ENCODE measurements at regions not wholly inside any gene's neighbourhood (a gene's known extent, or its start where the extent isn't known, plus 50 kb on each side); places are given as distances from the start of the nearest gene placed in this dataset.

DNA sequence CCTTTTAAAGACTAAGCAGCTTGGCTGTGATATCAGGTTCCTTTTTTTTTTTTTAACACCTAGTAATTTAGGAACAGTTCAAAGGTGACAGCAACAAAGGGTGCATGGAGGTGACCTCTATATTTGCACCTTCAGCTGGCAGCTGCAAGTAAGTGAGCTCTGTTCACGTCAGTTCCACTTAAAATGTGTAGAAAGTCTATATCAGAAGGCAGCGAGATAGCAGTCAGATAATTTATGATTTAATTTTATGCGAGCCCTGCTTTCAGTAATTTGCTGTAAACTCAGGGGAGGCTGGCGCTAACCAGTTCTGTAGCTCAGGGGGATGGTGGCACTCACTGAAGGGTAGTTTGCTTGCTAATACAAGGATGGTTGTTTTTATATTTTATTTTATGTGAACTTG, 602.8 kb upstream of the MMS22L start:
- H3K4me1 ChIP-seq (ENCODE audit: control insufficient read depth in 1 of 2, insufficient read depth in 2 of 2, low read depth in 1 of 2, low read length in 1 of 2), result peaks cover 0 to 13% of the 10 kb centered on the region in 2 experiments; a peak in 2 of 4 replicates
- no peak overlapping the region for H3K9ac ChIP-seq
- 51% methylated on average over 4 of the region's 4 CpGs for WGBS (ENCODE audit: low lambda C conversion rate)
- no peaks in the 10 kb centered on the region for H4K20me1 ChIP-seq (ENCODE audit: insufficient read depth)
- CTCF ChIA-PET, result interaction anchor here (0.6 to 1.1 kb wide), 2 partner anchors 130 to 857 kb away, joined by 4 read pairs; no protein-coding TSS in a partner anchor
- H3K9me2 ChIP-seq, result no peaks in the 10 kb centered on the region
- H2AFZ ChIP-seq (ENCODE audit: low read depth), result no peak overlapping the region
- H3K36me3 ChIP-seq (replicated peaks in 1 of 2; ENCODE audit: control insufficient read depth in 1 of 2, insufficient read depth in 2 of 2, low read length in 1 of 2), result no peaks in the 10 kb centered on the region
- peak overlapping the region in 1 of 2 experiments; percentile 92; a peak in 2 of 4 replicates for H3K27ac ChIP-seq (ENCODE audit: low read depth in 2 of 2, low read length in 1 of 2)
- DNase-seq, result peak; percentile 30
- H3K27me3 ChIP-seq (ENCODE audit: insufficient read depth), result no peaks in the 10 kb centered on the region
- no peak overlapping the region for H3K4me3 ChIP-seq (ENCODE audit: low read depth in 2 of 2, low read length in 1 of 2)
- no peaks in the 10 kb centered on the region for H3F3A ChIP-seq (replicated peaks; ENCODE audit: insufficient read depth)
- POLR2A ChIA-PET, result interaction anchor here (0.6 kb wide), 1 partner anchor 131 kb away, joined by 3 read pairs; no protein-coding TSS in a partner anchor
- TF ChIP-seq FOXJ3 (CRISPR knock-in tag; IDR thresholded peaks at IDR 0.05) (peak; percentile 46; the same call in 1 of the 2 replicates), FOSL2 (IDR thresholded peaks at IDR 0.05; ENCODE audit: borderline replicate concordance, low read depth) (no peak), GATA2 (CRISPR knock-in tag; IDR thresholded peaks at IDR 0.05) (peak; percentile 93), RAD21 (IDR thresholded peaks at IDR 0.05; ENCODE audit: low read length) (peak; percentile 25), RCOR1 (IDR thresholded peaks at IDR 0.05; ENCODE audit: low read length) (peak; percentile 86), CHD2 (IDR thresholded peaks at IDR 0.05; ENCODE audit: low read length, partially characterized antibody) (peak; percentile 61), EZH2phosphoT487 (IDR thresholded peaks at IDR 0.05; ENCODE audit: borderline replicate concordance, low read depth) (no peak), EP300 (IDR thresholded peaks at IDR 0.05; ENCODE audit: borderline replicate concordance in 1 of 2, low read depth in 1 of 2, low read length in 1 of 2) (peak in 1 of 2 experiments; percentile 92; a peak in 2 of 4 replicates), MXI1 (IDR thresholded peaks at IDR 0.05; ENCODE audit: low read depth, low read length) (no peak)
- TF ChIP-seq, protein P1, sequence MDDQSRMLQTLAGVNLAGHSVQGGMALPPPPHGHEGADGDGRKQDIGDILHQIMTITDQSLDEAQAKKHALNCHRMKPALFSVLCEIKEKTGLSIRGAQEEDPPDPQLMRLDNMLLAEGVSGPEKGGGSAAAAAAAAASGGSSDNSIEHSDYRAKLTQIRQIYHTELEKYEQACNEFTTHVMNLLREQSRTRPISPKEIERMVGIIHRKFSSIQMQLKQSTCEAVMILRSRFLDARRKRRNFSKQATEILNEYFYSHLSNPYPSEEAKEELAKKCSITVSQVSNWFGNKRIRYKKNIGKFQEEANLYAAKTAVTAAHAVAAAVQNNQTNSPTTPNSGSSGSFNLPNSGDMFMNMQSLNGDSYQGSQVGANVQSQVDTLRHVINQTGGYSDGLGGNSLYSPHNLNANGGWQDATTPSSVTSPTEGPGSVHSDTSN (IDR thresholded peaks at IDR 0.05), result no peak
- TF ChIP-seq, protein P2, sequence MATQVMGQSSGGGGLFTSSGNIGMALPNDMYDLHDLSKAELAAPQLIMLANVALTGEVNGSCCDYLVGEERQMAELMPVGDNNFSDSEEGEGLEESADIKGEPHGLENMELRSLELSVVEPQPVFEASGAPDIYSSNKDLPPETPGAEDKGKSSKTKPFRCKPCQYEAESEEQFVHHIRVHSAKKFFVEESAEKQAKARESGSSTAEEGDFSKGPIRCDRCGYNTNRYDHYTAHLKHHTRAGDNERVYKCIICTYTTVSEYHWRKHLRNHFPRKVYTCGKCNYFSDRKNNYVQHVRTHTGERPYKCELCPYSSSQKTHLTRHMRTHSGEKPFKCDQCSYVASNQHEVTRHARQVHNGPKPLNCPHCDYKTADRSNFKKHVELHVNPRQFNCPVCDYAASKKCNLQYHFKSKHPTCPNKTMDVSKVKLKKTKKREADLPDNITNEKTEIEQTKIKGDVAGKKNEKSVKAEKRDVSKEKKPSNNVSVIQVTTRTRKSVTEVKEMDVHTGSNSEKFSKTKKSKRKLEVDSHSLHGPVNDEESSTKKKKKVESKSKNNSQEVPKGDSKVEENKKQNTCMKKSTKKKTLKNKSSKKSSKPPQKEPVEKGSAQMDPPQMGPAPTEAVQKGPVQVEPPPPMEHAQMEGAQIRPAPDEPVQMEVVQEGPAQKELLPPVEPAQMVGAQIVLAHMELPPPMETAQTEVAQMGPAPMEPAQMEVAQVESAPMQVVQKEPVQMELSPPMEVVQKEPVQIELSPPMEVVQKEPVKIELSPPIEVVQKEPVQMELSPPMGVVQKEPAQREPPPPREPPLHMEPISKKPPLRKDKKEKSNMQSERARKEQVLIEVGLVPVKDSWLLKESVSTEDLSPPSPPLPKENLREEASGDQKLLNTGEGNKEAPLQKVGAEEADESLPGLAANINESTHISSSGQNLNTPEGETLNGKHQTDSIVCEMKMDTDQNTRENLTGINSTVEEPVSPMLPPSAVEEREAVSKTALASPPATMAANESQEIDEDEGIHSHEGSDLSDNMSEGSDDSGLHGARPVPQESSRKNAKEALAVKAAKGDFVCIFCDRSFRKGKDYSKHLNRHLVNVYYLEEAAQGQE (IDR thresholded peaks at IDR 0.05; ENCODE audit: low read depth, low read length), result no peak
- no peaks in the 10 kb centered on the region for H3K9me3 ChIP-seq
- H3K79me2 ChIP-seq (ENCODE audit: insufficient read depth), result no peaks in the 10 kb centered on the region
- H3K4me2 ChIP-seq, result no peak overlapping the region

DNA sequence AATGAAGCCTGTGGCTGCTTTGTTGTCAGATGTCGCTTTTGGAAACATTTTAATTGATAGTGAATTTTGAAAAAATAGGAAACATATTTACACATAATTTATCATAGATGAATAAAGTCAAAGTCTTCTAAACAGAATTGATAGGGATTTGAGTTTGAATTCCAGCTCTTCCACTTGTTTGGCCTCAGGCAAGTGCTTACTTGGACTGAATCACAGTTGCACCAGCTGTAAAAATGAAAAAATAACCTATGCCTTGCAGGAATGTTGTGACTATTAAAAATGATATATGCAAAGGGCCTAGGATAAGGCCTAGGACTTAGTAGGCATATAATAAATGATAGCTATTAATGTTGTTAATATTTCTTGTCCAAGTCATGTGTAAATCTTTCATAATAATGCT, 618.5 kb upstream of the MMS22L start:
- H2AFZ ChIP-seq (ENCODE audit: low read depth), result no peak overlapping the region
- no peak overlapping the region for H3K4me2 ChIP-seq
- ChIA-PET CTCF (no interaction called here), POLR2A (no interaction called here)
- no peaks in the 10 kb centered on the region for H3K9me2 ChIP-seq
- no peak overlapping the region for H3K27ac ChIP-seq (ENCODE audit: low read depth in 2 of 2, low read length in 1 of 2)
- H3K4me3 ChIP-seq (ENCODE audit: low read depth in 2 of 2, low read length in 1 of 2), result no peak overlapping the region
- 87% methylated on average over 1 of the region's 1 CpG for WGBS (ENCODE audit: low lambda C conversion rate)
- H4K20me1 ChIP-seq (ENCODE audit: insufficient read depth), result no peaks in the 10 kb centered on the region
- H3K36me3 ChIP-seq (replicated peaks in 1 of 2; ENCODE audit: control insufficient read depth in 1 of 2, insufficient read depth in 2 of 2, low read length in 1 of 2), result no peaks in the 10 kb centered on the region
- TF ChIP-seq RCOR1 (IDR thresholded peaks at IDR 0.05; ENCODE audit: low read length) (no peak), GABPA (IDR thresholded peaks at IDR 0.05; ENCODE audit: low read depth) (no peak), SMC3 (IDR thresholded peaks at IDR 0.05; ENCODE audit: low read depth, low read length) (no peak)
- H3K27me3 ChIP-seq (ENCODE audit: insufficient read depth), result no peaks in the 10 kb centered on the region
- H3F3A ChIP-seq (replicated peaks; ENCODE audit: insufficient read depth), result no peaks in the 10 kb centered on the region
- DNase-seq, result no peak
- no peaks in the 10 kb centered on the region for H3K79me2 ChIP-seq (ENCODE audit: insufficient read depth)
- no peaks in the 10 kb centered on the region for H3K9me3 ChIP-seq
- peaks cover 0 to 5% of the 10 kb centered on the region in 2 experiments; a peak in 2 of 4 replicates for H3K4me1 ChIP-seq (ENCODE audit: control insufficient read depth in 1 of 2, insufficient read depth in 2 of 2, low read depth in 1 of 2, low read length in 1 of 2)
- no peak overlapping the region for H3K9ac ChIP-seq
